Neural progenitor cell (in vitro differentiated cells): ENCODE measurements at regions not wholly inside any gene's neighbourhood (a gene's known extent, or its start where the extent isn't known, plus 50 kb on each side); places are given as distances from the start of the nearest gene placed in this dataset.

Experiments
- DNase-seq: peaks from one replicate; pipeline ENCODE4 v3.0.0-alpha.2; 2016; ENCODE audit warnings: low spot score
- H2AFZ ChIP-seq: fragments of 200-600 bp; sonication (generic); replicated peaks from 2 replicates; pipeline ENCODE4 v1.6.1; 2016; ENCODE audit warnings: antibody characterized with exemption
- H3F3A ChIP-seq: fragments of 200-600 bp; sonication (generic); 2 replicates; pipeline ENCODE4 v1.6.1; 2016; ENCODE audit warnings: antibody characterized with exemption, low read depth
- H3K27ac ChIP-seq: fragments of 200-600 bp; sonication (generic); 2 replicates; pipeline ENCODE4 v1.5.1; 2016; ENCODE audit warnings: mild to moderate bottlenecking
- H3K27me3 ChIP-seq: fragments of 200-600 bp; sonication (generic); 2 replicates; pipeline ENCODE4 v1.6.1; 2016; ENCODE audit warnings: mild to moderate bottlenecking, moderate library complexity
- H3K36me3 ChIP-seq: fragments of 200-600 bp; sonication (generic); 2 replicates; pipeline ENCODE4 v1.5.1; 2016
- H3K4me1 ChIP-seq: fragments of 200-600 bp; sonication (generic); 2 replicates; pipeline ENCODE4 v1.6.1; 2016; ENCODE audit warnings: mixed run types
- H3K4me2 ChIP-seq: fragments of 200-600 bp; sonication (generic); 2 replicates; pipeline ENCODE4 v1.6.1; 2016
- H3K4me3 ChIP-seq: fragments of 200-600 bp; sonication (generic); 2 replicates; pipeline ENCODE4 v1.5.1; 2016
- H3K79me2 ChIP-seq: fragments of 200-600 bp; sonication (generic); 2 replicates; pipeline ENCODE4 v1.6.1; 2016; ENCODE audit warnings: low read depth
- H3K9ac ChIP-seq: fragments of 200-600 bp; sonication (generic); 2 replicates; pipeline ENCODE4 v1.6.1; 2016
- H3K9me3 ChIP-seq: fragments of 200-600 bp; sonication (generic); 2 replicates; pipeline ENCODE4 v1.5.1; 2016; ENCODE audit warnings: low read depth
- H4K20me1 ChIP-seq: fragments of 200-600 bp; sonication (generic); 2 replicates; pipeline ENCODE4 v1.6.1; 2016; ENCODE audit warnings: low read depth
- H3K27ac Mint-ChIP-seq: 3 replicates; pipeline ENCODE4 v1.8.0; 2021; ENCODE audit warnings: mixed read lengths
- H3K27me3 Mint-ChIP-seq: 2 replicates; pipeline ENCODE4 v1.8.0; 2022; ENCODE audit warnings: low read depth, mild to moderate bottlenecking, inconsistent platforms, moderate library complexity, mixed read lengths; ENCODE audit not compliant: insufficient read depth
- H3K36me3 Mint-ChIP-seq: 3 replicates; pipeline ENCODE4 v1.8.0; 2021; ENCODE audit warnings: mixed read lengths
- H3K4me1 Mint-ChIP-seq: 3 replicates; pipeline ENCODE4 v1.8.0; 2021; ENCODE audit warnings: mixed read lengths
- H3K4me3 Mint-ChIP-seq: 3 replicates; pipeline ENCODE4 v1.8.0; 2021; ENCODE audit warnings: mild to moderate bottlenecking, moderate library complexity, mixed read lengths
- H3K9me3 Mint-ChIP-seq: 3 replicates; pipeline ENCODE4 v1.8.0; 2020; ENCODE audit warnings: mixed read lengths
- CTCF ChIP-seq: fragments of 200-600 bp; sonication (generic); IDR thresholded peaks from 2 replicates; pipeline ENCODE4 v1.5.1; 2017; ENCODE audit warnings: antibody characterized with exemption, mild to moderate bottlenecking
- EZH2 ChIP-seq: fragments of 200-600 bp; sonication (generic); IDR thresholded peaks from 2 replicates; pipeline ENCODE4 v1.6.1; 2017; ENCODE audit warnings: antibody characterized with exemption, mild to moderate bottlenecking, moderate library complexity
- EZH2phosphoT487 ChIP-seq: fragments of 200-600 bp; sonication (generic); IDR thresholded peaks from 2 replicates; pipeline ENCODE4 v1.6.1; 2017; ENCODE audit warnings: antibody characterized with exemption

- Mint-ChIP-seq H3K9me3 (no peaks in the 10 kb centered on the region), H3K27ac (no peak overlapping the region), H3K4me3 (no peak overlapping the region), H3K4me1 (no peaks in the 10 kb centered on the region), H3K27me3 (peaks cover 2% of the 10 kb centered on the region), H3K36me3 (no peaks in the 10 kb centered on the region)
- Histone ChIP-seq H3K27me3 (no peaks in the 10 kb centered on the region), H3K27ac (no peak overlapping the region), H3F3A (no peaks in the 10 kb centered on the region), H3K4me2 (no peak overlapping the region), H3K9ac (no peak overlapping the region), H3K4me3 (no peak overlapping the region), H3K9me3 (no peaks in the 10 kb centered on the region), H3K36me3 (no peaks in the 10 kb centered on the region), H2AFZ (no peak overlapping the region), H4K20me1 (no peaks in the 10 kb centered on the region), H3K79me2 (no peaks in the 10 kb centered on the region), H3K4me1 (no peaks in the 10 kb centered on the region)
- no peak for TF ChIP-seq CTCF
- TF ChIP-seq EZH2, result no peak
- TF ChIP-seq EZH2phosphoT487, result no peak
- no peak for DNase-seq
Measured at GRCh38 chr15:97096303-97096835, 765.9 kb downstream of the NR2F2 start.

GRCh38 chr15:97099040-97099439 is 768.5 kb downstream of the NR2F2 start:
- no peak overlapping the region for H3K27ac Mint-ChIP-seq
- Histone ChIP-seq H3K27ac (no peak overlapping the region), H4K20me1 (no peaks in the 10 kb centered on the region), H3F3A (no peaks in the 10 kb centered on the region), H3K9ac (no peak overlapping the region), H3K4me1 (no peaks in the 10 kb centered on the region), H3K79me2 (no peaks in the 10 kb centered on the region), H2AFZ (no peak overlapping the region), H3K4me2 (no peak overlapping the region), H3K36me3 (no peaks in the 10 kb centered on the region), H3K27me3 (no peaks in the 10 kb centered on the region), H3K4me3 (no peak overlapping the region), H3K9me3 (no peaks in the 10 kb centered on the region)
- no peaks in the 10 kb centered on the region for H3K4me1 Mint-ChIP-seq
- TF ChIP-seq CTCF (no peak), EZH2phosphoT487 (no peak), EZH2 (no peak)
- no peak for DNase-seq
- peaks cover 2% of the 10 kb centered on the region for H3K27me3 Mint-ChIP-seq
- no peaks in the 10 kb centered on the region for H3K36me3 Mint-ChIP-seq
- H3K4me3 Mint-ChIP-seq, result no peak overlapping the region
- H3K9me3 Mint-ChIP-seq, result no peaks in the 10 kb centered on the region

DNA sequence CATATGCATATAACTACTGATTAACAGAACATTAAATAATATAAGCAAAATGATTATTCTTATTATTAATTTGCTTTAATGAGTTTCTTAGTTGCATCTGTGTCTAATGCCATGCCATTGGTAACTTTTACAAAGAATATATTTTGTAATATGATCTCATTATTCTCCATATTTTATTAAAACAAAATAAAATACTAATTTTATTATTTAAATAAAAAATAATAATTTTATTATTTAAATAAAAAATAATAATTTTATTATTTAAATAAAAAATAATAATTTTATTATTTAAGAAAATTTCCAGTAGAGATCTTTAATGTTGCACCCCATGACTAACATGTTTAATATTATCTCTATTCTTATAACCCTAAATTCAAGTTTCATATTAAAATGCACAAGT is 771.1 kb downstream of the NR2F2 start:
- Histone ChIP-seq H3F3A (no peaks in the 10 kb centered on the region), H3K27ac (no peak overlapping the region), H3K9me3 (no peaks in the 10 kb centered on the region), H3K4me2 (no peak overlapping the region), H3K9ac (no peak overlapping the region), H3K4me1 (no peaks in the 10 kb centered on the region), H4K20me1 (no peaks in the 10 kb centered on the region), H3K27me3 (no peaks in the 10 kb centered on the region), H2AFZ (no peak overlapping the region), H3K36me3 (no peaks in the 10 kb centered on the region), H3K4me3 (no peak overlapping the region), H3K79me2 (no peaks in the 10 kb centered on the region)
- no peaks in the 10 kb centered on the region for H3K36me3 Mint-ChIP-seq
- peaks cover 3% of the 10 kb centered on the region for H3K27me3 Mint-ChIP-seq
- no peak overlapping the region for H3K4me3 Mint-ChIP-seq
- H3K27ac Mint-ChIP-seq, result no peak overlapping the region
- TF ChIP-seq EZH2phosphoT487, result no peak
- TF ChIP-seq EZH2, result no peak
- no peak for TF ChIP-seq CTCF
- no peak for DNase-seq
- no peaks in the 10 kb centered on the region for H3K4me1 Mint-ChIP-seq
- H3K9me3 Mint-ChIP-seq, result no peaks in the 10 kb centered on the region
